Renal cortex interstitium (tissue), 11 donors: ENCODE measurements at regions not wholly inside any gene's neighbourhood (a gene's known extent, or its start where the extent isn't known, plus 50 kb on each side); places are given as distances from the start of the nearest gene placed in this dataset.
"Not testable (repeated sequence)": the region's sequence is repeated elsewhere in the genome, so short reads cannot be mapped to it uniquely, and the experiment has no call there.

Experiments
- DNase-seq, 11 donors: peaks; one replicate each; pipeline ENCODE4 v3.0.0-alpha.2; 2013; ENCODE audit warnings: low read depth in 9 of 11, low spot score in 4 of 11; ENCODE audit errors: extremely low read depth in 1 of 11

GRCh38 chr3:39558775-39559306, 91.4 kb downstream of the MOBP start:
- DNase-seq: no peak

GRCh38 chr3:39559543-39559942, 92.1 kb downstream of the MOBP start:
- DNase-seq: no peak

DNA sequence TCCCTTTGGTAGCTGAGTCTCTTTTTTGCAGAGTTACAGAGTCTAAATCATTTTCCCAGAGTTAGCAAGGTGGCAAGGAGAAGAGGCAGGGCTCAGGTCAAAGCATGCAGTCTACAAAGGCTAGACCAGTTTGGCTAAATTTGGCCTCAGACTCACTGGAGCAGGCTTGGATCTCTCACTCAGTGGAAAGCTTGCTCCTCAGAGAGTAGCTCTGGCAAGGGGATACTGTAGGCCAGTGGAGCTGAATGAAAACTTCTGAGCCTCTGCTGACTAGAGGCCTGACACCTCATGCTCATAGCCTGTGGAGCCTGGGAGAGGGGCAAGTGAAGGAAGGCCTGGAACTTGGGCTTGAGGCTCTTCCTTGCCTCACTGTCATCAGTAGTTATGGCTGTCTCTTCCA, 101.0 kb downstream of the MOBP start:
- no peak for DNase-seq

DNA sequence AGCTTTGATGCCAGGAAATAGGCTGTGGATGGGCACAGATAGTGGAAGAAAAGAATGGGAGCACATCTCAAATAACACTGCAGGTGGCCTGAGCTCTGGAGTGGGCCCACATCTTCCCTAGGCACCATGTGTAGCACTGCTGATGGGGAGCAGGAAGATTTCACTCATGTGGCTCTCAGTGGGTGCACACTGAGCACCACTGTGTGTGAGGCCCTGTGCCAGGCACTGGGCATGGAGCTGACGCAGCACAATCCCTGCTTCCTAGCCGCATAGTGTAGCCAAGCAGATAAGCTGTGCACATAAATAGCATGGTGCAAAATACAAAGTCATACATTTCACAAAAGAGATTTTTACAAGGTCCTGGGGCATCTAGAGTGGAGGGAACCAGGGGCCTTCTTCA, 101.6 kb downstream of the MOBP start:
- DNase-seq: no peak

DNA sequence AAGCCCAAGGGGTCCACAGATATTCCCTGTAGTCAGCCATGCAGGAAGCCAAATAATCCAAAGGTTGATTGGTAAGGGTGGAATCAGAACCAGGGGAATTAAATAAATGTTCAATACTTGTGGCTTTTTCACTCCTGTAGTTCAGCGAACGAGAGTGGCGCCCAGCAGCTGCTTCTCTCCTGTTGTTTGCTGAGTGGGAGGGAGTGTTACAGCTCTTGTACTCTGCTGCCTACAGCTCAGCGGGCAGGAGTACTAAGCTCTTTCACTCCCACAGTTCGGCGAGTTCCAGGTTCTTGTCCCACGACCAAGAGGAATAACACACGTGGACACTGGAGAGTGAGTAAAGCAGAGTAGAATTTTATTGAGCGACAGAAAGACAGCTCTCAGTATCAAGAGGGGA, 105.9 kb downstream of the MOBP start:
- DNase-seq: no peak

DNA sequence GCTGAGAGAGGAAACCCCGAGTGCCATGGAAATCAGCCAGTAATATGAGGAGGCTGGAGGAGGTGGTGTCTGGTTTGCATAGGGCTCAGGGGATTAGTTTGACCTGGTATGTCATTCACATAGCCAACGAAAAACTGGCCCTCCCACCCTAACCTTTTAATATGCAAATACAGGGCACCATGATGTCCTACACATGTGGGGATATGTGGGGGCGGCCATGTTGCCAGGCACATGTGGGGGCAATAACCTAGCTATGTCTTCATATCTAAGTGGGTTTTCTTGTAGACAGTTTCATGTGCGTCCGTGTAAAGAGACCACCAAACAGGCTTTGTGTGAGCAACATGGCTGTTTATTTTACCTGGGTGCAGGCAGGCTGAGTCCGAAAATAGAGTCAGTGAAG, 110.1 kb downstream of the MOBP start:
- DNase-seq: no peak

- not testable (repeated sequence) for DNase-seq
Observed at GRCh38 chr3:39586215-39586614, 118.7 kb downstream of the MOBP start.

- DNase-seq: no peak
Observed at GRCh38 chr3:39587113-39587512, 119.6 kb downstream of the MOBP start.

GRCh38 chr3:39590806-39591205, 123.3 kb downstream of the MOBP start:
- DNase-seq: no peak

GRCh38 chr3:39592311-39593050, 125.0 kb downstream of the MOBP start:
- no peak for DNase-seq

GRCh38 chr3:39593341-39593740, 125.9 kb downstream of the MOBP start:
- DNase-seq: no peak

GRCh38 chr3:39601241-39601640, 133.8 kb downstream of the MOBP start:
- no peak for DNase-seq

DNA sequence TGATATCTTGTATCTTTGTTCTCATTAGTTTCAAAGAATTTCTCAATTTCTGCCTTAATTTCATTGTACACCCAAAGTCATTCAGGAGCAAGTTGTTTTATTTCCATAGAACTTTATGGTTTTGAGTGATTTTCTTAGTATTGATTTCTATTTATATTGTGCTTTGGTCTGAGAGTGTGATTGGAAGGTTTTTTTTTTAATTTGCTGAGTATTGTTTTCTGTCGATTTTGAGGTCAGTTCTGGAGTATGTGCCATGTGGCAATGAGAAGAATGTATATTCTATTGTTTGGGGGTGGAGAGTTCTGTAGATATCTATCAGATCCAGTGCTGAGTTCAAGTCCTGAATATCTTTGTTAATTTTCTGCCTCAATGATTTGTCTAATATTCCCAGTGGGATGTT, 138.4 kb downstream of the MOBP start:
- no peak for DNase-seq

DNA sequence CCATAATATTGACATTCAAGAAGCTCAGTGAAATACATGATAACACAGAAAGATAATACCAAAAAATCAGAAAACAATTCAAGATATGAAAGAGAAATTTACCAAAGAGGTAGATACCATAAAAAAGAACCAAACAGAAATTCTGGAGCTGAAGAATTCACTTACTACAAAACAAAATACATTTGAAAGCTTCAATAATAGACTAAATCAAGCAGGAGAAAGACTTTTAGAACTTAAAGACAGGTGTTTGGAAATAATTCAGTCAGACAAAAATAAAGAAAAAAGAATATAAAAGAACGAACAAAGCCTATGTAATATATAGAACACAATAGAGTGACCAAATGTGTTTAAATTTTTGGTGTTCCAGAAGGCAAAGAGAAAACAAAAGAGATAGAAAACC, 158.7 kb downstream of the MOBP start:
- no peak for DNase-seq

DNA sequence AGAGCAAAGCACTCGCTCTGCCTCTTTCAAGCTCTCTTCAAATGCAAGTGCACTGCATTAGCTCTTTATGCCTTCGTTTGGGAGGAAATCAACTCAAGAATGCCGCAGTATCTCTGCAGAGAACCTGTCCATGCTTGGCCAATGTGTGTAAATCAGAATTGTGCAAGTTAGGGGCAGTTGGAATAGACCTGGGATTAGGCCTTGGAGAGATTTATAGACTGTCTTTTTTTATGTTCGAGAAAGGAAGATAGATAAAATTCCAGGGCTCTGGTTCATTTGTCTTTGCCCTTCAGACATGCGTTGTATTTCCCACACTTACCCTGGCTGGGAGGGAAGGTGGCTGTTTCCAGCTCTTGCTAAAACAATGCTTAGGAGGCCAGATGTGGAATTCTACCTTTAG, 163.7 kb downstream of the MOBP start:
- no peak for DNase-seq

DNA sequence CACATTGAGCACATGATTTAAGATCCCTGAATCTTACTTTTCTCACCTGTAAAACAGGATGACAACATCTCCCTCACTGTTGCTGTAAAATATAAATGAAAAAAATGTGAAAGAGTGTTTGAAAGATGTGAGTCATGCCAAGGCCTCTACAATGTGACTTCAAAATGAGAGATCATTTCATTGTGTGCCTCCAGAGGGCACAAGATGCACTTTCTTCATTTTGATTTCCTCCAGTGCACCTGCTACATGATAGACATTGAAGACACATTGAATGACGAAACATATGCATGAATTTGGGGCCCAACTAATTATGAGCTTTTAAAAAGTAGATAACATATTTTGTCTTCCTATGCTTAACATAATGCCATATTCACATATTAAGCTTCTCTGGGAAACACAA, 170.3 kb downstream of the MOBP start:
- no peak for DNase-seq

- no peak for DNase-seq
Observed at GRCh38 chr3:39638301-39638700, 170.8 kb downstream of the MOBP start.

GRCh38 chr3:39639344-39640236, 169.8 kb upstream of the MYRIP start:
- DNase-seq: no peak

GRCh38 chr3:39641274-39641673, 168.1 kb upstream of the MYRIP start:
- no peak for DNase-seq

- no peak for DNase-seq
Observed at GRCh38 chr3:39644176-39644575, 165.2 kb upstream of the MYRIP start.
